COR-L47 (cell line): ENCODE measurements at regions not wholly inside any gene's neighbourhood (a gene's known extent, or its start where the extent isn't known, plus 50 kb on each side); places are given as distances from the start of the nearest gene placed in this dataset.
"Not testable (repeated sequence)": the region's sequence is repeated elsewhere in the genome, so short reads cannot be mapped to it uniquely, and the experiment has no call there.

Experiments used
- DNase-seq: peaks from one replicate; lab custom pipeline; 2025; lab: John Stamatoyannopoulos, UW

DNA sequence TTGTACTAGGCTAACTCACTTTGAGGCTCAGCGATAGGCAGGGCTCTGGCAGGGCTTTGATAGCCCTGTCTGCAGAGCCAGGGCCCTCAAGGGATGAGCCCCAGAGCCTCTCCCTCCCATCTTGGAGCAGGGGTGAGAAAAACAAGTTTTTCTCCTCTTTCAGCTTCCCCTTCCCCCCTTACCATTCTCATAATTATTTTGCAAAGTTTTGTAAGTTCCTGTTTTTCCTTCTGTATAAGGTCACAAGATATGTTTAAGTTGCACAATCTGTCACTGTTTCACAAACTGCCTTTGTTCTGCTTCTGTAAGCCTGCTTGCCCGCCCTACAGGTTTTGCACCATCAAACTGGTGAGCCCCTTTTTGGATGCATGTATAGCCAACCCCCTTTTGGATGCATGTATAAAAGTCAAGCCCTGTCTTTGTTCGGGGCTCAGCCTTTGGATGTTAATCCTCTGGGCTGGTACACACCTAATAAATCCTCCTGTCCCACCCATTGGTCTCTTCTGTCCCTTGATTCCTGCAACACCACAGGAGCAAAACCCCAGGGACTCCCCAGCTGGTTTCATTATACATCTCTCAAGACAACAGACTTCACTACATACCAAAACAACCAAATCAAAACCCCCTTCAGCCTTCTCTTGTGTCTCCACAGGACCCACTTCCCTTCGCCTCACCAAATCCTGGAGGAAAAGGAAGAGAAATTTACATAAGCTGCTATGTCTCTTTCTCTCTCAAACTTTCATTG is 52.5 kb upstream of the RESF1 start:
- no peak for DNase-seq

DNA sequence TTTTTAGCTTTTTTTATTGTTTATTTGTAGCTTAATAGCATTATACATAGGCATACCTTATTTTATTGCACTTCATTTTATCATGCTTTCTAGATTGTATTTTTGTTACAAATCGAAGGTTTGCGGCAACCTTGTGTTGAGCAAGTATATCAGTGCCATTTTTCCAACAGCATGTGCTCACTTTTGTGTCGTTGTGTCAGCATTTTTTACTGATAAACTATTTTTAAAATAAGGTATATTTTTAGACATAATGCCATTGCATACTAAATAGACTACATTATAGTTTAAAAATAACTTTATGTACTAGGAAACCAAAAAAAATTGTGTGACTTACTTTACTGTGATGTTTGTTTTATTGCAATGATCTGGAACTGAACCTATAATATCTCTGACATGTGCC is 56.2 kb upstream of the RESF1 start:
- DNase-seq: no peak

DNA sequence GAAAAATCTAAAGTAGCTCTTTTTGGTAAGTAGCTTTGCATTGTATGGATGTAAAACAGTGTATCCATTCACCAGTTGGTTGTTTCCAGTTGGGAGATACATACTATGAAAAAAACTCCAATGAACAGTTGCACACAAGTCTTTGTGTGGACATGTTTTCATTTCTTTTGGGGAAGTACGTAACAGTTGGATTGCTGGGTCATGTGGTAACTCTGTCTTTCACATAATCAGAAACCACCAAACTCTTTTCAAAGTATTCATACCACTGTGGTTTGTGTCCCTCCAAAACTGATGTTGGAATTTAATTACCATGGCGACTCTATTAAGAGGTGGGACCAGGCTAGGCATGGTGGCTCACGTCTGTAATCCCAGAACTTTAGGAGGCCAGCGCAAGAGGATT is 58.9 kb upstream of the RESF1 start:
- DNase-seq: no peak

DNA sequence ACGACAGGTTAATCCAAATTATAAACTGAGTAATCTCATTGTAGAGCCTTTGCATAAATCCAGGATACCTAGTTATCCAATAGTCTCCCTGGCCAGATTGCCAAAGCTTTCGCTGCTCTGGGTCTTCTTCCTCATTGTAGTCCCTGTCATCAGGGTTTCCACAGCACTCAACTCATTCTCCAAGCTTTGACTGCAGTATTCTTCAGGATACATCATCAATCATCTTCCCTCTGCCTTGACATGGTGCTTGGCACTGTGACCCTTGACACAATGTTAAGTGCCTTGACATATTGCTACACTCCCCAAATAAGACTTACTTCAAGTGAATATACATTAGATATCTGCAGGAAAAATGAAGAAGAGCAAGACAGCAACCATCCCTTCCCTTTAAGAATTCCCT is 60.1 kb upstream of the RESF1 start:
- no peak for DNase-seq

DNA sequence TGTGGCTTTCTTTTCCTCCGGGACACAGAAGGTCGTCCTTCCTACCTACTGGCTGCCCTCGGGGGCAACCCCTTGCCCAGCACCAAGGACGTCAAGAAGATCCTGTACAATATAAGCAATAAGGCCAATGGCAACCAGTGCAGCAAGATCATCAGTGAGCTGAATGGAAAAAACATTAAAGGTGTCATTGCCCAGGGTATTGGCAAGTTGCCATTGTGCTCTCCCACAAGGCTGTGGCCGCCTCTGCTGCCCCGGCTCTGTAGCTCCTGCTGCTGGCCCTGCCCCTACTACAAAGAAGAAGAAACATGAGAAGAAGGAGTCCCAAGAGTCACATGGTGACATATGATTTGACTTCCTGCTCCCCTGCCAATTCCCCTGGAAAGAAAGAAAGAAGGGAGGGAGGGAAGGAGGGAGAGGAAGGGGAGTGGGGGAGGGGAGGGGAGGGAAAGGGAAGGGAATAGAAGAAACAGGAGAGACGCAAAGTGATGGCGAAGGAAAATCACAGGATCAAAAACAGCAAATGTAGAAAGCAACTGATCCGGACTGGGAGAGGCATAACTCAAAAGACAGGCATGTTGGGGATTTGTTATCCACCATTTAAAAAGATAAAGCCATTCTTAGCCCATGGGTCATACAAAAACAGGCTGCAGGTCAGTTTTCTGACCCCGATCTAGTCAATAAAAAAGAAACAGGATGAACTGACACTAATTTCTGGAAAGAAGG is 61.3 kb upstream of the RESF1 start:
- peak; percentile 73 for DNase-seq

DNA sequence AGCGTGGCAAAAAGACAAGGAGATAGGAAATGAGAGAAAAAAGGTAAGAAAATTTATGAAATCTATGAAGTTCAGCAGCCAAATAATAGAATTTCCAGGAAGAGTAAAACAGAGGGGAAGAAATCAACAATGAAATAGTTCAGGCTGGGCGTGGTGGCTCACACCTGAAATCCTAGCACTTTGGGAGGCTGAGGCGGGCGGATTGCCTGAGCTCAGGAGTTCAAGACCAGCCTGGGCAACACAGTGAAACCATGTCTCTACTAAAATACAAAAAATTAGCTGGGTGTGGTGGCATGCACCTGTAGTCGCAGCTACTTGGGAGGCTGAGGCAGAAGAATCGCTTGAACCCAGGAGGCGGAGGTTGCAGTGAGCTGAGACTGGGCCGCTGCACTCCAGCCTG is 62.1 kb upstream of the RESF1 start:
- DNase-seq: not testable (repeated sequence)

DNA sequence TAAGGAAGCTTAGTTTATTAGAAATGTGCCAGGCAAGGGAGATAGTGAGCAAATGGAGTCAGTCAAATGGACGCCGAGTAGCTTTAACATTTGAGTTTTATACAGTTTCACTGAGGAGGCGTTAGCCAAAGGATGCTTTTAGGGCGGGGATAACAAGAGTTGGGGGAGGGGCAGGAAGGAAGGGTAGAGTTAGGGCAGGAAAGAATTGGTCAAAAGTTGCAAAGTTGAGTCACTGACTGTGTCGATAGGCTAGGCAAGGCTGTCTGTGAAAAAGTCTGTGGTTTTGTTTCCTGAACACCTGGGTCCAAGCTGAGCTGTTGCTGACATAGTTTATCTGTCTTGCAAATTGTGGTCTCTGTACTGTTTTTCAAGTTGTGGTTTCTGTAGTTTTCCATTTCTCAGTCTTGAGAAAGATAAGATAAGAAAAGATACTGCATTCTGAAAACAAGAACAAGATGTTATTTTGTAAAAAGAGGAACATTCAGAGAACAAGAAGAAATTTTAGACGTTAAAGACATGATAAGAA is 62.6 kb upstream of the RESF1 start:
- no peak for DNase-seq

DNA sequence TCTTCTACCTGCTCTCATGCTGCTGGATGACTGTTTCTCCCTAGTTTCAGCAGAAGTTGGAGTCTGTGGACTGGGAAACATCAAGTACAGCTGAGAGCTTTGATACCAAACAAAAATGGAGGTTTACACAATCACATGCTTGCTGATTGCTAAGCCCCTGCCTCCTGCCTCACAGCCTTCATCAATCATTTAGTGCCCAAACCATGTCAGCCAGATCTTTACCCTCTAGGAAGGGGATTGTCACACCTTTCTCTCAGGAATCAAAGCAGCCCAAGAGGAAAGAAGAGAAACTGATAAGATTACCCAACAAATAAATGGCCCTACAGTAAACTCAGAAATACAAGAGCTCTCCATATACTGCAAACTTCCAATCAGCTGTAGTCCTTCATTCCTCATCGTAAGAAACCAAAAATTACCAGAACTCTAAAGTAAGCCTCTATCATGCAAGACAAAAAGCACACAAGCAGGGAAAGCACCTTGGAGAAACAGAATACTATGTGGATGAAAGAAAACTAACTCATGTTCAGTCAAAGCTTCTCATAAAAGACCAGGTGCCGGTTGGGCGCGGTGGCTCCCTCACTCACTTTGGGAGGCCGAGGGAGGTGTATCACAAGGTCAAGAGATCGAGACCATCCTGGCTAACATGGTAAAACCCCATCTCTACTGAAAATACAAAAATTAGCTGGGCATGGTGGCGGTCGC is 63.6 kb upstream of the RESF1 start:
- no peak for DNase-seq

DNA sequence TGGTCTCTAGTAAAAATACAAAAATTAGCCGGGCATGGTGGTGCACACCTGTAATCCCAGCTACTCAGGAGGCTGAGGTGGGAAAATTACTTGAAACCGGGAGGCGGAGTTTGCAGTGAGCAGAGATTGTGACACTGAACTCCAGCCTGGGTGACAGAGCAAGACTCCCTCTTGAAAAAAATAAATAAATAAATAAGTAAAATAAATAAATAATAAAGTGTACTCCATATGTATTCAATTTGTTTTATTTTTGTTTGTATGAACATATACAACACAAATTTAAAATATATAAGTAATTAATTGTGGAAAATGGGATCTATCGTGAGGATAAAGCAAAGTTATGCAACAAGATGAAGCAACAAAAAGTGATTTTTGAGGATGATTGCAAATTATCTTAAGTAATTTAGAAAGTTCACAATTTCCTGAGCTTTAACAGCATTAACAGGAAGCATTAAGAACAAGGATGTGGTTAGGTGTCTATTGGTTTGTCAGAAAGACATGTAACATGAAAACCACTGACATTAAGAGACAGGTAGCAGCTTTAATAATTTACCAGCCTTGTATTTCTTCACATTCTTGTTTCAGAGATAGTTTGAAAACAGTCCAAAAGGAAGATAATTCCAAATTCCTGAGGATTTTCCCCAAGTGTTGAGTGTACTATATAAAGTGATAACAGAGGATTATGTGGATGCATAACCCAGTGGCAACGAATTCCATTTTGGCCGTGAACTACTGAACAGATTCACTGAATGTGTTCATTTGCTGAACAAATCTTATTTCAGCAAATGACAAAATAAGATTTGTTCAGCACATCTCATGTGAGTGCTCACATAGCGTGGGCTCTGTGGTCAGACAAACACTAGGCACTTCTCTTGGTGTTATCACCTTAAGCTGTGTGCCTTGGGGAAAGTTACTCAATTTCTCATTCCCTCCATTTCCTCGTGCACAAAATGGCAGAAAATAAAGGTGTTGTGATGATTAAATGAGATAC is 68.6 kb upstream of the RESF1 start:
- DNase-seq: no peak

DNA sequence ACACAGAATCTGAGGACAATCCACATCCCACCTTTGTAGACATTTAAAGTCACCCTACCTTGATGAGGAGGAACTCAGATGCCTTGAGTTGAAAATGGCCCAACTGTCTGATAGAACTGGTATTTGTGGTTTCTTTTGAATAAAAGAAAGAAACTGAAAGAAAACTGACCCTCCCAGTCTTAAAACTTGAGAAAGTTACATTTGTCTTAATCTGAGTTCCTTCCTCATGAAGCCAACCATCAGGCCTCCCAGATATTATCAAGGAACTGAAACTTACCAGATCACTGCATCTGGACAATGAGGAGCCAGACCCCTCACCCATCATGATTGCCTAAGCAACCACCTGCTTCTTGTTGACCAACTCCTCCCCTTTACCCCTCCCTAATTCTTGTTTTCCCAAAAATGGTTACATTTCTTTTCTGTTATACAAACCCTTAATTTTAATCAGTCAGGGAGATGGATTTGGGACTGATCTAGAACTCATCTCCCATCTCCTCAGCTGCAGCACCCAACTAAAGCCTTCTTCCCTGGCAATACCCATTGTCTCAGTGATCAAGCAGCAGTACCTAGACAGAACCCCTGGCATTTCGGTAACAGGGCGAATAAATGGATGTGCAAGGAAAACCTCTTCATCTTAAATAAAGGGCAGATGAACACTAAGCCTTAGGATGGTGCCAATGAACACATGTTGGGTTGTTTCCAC is 72.0 kb upstream of the RESF1 start:
- no peak for DNase-seq

DNA sequence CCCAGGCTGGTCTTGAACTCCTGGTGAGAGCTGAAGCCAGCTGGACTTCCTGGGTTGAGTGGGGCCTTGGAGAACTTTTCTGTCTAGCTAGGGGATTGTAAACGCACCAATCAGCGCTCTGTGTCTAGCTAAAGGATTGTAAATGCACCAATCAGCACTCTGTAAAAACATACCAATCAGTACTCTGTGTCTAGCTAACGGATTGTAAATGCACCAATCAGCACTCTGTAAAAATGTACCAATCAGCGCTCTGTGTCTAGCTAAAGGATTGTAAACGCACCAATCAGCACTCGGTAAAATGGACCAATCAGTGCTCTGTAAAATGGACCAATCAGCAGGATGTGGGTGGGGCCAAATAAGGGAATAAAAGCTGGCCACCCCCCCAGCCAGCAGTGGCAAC is 76.5 kb upstream of the RESF1 start:
- not testable (repeated sequence) for DNase-seq

DNA sequence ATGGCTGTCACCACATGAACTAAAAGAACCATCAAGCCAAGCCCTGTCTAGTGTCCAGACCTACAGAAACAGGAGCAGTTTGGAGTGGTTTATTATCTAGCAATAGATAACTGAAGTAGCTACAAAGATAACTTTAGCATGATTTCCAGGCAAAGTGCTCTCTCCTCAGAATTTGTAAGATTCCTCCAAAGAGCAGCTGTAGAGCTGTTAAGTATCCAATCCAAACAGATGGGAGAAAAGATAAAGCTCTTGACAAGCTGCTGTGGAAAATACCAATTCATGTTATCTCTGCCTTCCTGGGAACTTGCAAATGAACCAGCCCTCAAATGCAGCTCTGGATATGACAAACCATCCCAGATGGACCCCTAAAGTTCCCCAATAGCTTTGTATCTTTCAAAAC is 78.9 kb upstream of the RESF1 start:
- no peak for DNase-seq

DNA sequence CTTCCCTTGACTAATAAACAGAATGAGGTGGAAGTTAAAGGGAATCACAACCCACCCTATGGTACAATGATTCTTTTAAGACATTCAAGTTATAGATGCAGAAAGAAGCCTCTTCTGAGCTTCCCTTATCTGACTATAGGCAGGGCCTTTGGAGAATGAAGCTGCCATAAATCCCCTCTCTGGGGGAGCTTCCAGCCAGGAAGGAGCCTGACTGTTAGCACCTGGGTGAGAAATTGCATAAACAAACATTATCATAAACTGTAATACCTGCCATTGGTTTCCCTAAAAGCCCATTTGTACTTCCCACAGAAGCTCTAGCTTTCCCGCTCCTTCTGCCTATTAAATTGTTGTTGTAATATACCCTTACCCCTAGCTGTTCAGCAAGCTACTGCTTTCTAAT is 81.3 kb upstream of the RESF1 start:
- DNase-seq: no peak

DNA sequence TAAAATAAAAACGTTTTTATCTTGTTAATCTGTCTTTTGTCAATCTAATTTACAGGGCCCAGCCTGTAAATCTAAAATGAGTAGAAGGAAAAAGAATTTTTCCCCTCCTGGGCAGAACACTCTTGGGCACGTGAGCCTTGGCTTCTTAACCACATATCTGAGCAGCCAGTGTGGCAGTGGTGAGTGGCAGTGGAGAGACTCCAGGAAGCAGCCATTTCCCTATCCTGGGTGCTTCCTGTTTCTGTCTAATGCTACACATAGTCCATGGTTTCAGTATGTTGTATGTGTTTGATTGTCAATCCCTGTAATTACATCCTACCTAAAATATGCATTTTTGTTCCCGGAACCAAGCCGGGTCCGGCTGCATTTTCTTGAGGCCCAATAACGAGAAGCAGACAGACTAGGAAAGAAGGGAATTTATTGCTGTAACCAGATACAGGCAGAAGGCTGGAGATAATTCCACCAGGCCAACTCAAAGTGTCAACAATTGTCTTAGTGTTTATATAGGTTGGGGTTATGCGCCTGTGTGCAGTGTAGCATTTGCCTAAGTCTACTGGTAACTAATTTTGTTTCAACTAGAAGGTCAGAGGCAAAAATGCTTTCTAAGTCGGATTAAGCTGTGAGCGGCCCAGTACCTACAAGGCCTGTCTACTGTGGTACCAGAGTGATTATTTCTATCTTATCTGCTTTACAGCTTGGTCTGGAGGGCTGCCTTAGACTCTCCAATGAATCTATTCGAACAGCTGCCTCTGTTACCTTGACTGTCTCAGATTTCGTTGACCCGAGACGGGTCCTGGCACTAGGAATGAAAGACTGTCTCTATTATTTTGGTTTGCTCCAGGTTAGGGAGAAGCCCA is 82.4 kb upstream of the RESF1 start:
- no peak for DNase-seq

DNA sequence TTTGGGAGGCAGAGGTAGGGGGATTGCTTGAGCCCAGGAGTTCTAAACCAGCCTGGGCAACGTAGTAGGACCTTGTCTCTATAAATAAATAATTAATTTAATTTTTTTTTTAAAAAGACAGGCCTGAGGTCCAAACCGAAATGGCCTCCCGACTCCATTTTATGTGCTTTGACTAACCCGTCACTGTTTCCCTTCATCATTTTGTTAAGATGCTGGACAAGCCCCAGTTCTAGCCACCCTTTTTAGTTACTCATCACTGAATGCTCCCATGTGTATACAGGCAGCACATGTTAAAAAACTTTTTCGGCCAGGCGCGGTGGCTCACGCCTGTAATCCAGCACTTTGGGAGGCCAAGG is 83.6 kb upstream of the RESF1 start:
- no peak for DNase-seq

DNA sequence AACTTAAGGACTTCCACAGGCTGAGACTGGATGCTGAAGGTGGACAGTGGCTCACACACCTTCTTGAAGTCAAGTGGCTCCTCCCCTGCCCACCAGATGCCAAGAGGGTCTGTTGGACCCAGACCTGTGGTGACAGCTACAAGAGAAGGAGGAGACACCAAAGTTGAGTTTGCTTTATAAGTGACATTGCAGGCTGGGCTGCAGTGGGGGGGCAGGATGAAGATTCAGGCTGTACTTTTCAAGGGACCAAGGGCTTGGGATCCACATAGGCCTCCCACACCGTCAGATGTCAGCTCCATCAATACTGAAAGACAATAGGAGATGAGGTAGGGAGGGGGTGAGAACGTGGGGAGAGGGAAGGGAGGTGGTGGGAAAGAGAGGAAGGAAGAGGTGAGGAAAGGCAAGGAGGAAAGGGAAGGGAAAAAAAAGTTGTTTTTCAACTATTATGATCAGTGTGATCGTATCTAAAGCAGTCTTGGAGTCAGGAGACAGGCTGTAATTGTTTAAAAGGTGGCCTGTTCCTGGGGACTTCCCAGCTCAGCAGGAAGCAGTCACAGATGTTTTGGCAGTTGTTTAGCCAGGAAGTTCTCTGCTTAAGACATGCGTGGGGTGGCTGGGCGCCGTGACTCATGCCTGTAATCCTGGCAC is 84.1 kb upstream of the RESF1 start:
- no peak for DNase-seq

DNA sequence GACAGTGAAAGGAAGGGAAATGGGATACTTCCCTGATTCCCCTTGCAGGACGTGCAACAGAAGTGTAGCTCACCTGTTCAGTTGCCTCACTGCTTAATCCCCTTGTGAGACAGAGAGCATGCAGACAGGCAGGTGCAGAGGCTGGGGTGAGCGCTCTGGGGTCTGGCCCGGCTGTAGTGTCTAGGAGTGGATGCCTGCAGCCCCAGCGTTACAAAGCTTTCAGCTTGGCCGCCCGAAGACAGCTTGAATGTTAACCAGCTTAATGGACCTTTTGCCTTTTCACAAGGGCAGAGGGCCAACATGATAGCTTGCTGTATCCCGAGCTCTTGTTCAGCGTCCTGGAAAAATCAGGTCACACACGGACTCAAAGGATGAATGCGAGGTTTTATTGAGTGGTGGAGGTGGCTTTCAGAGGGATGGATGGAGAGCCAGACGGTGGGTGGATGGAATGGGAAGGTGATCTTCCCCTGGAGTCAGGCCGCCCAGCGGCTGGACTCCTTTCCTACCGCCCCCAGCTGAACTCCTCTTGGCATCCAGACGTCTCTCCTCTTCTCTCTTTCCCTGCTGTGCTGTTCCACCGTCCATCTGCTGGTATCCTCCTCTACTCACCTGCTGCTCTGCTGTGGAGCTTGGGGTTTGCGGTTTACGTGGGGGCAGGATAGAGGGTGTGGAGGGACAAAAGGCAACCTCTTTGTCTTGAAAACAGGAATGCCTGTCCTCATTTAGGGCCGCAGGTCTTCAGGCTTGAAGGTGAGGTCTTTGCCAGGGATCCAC is 86.2 kb upstream of the RESF1 start:
- DNase-seq: no peak

DNA sequence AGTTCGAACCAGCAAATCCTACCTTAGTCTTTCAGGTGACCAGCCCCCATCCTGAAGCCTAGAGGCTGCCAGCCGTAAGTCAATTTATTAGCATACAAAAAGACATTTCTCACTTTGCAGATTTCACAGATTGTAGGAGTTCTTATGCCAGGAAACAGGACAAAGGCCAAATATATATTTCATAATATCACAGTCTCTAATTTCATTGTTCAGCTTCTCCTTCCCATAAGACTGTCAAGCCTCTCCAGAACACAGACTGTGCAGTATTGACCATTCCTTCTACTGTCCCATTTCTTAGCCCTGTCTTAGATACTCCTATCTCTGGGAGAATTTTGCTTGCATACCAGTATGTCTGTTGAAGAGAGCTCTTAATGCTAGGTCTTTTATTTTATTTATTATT is 89.2 kb upstream of the RESF1 start:
- DNase-seq: no peak

DNA sequence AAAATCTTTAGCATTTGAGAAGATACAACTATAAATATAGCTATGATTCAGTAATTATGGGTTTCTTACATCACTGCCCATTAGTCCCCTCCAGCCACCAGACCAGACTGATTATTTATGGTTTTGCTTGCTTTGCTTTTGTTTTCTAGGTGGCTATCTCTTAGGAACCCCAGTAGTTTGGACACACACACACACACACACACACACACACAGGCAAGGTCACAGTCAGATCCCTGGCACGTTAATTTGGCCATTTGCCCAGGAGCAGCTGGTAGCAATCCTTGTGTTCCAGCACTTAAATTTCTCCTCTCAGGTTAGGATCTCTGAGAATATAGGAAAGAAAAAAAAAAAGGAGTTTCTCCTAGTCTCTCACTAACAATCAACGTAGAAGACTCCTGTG is 90.2 kb upstream of the RESF1 start:
- DNase-seq: peak; percentile 92
